Posterior vena cava (tissue), 2 donors: ENCODE measurements at regions not wholly inside any gene's neighbourhood (a gene's known extent, or its start where the extent isn't known, plus 50 kb on each side); places are given as distances from the start of the nearest gene placed in this dataset.
"Not testable (repeated sequence)": the region's sequence is repeated elsewhere in the genome, so short reads cannot be mapped to it uniquely, and the experiment has no call there.

Experiments used
- DNase-seq: peaks from one replicate; pipeline ENCODE4 v3.0.0-alpha.2; 2020; ENCODE audit warnings: low spot score
- intact Hi-C, 2 donors: fragments of 100-400 bp; cut with DNase I; formaldehyde crosslinking; loops; one replicate each; pipeline versions ENCODE4 v1.14.1 to v1.14.2; 2022 to 2023
- donor health status: DM: yes; HTN: yes; CAD: no.
- donor health status: DM: yes; HTN: yes; CAD: no.

GRCh38 chr2:145416640-145417039 is 896.7 kb upstream of the ZEB2 start:
- DNase-seq, result no peak
- intact Hi-C loops, result no loop called here

- intact Hi-C loops, result no loop called here
- DNase-seq, result no peak
Measured at GRCh38 chr2:145415151-145415550, 895.2 kb upstream of the ZEB2 start.

GRCh38 chr2:145413261-145414030 is 893.5 kb upstream of the ZEB2 start:
- DNase-seq, result no peak
- intact Hi-C loops, result no loop called here

- DNase-seq, result no peak
- intact Hi-C loops, result no loop called here
Measured at GRCh38 chr2:145412155-145412554, 892.2 kb upstream of the ZEB2 start.

- no peak for DNase-seq
- intact Hi-C loops, result no loop called here
Measured at GRCh38 chr2:145411493-145411892, 891.6 kb upstream of the ZEB2 start.

GRCh38 chr2:145410086-145410485 is 890.2 kb upstream of the ZEB2 start:
- DNase-seq, result no peak
- intact Hi-C loops, result no loop called here

- intact Hi-C loops, result loop anchor here in 1 of 2 donors (5.0 kb wide), 1 partner anchor 1193 kb away; no protein-coding TSS in a partner anchor
- no peak for DNase-seq
Measured at GRCh38 chr2:145408980-145409379, 889.1 kb upstream of the ZEB2 start.

GRCh38 chr2:145404690-145405089 is 884.8 kb upstream of the ZEB2 start:
- intact Hi-C loops, result loop anchor here in 1 of 2 donors (5.0 kb wide), 1 partner anchor 1198 kb away; no protein-coding TSS in a partner anchor
- no peak for DNase-seq

GRCh38 chr2:145402706-145403277 is 882.9 kb upstream of the ZEB2 start:
- intact Hi-C loops, result no loop called here
- no peak for DNase-seq

GRCh38 chr2:145399131-145399530 is 879.2 kb upstream of the ZEB2 start:
- DNase-seq, result no peak
- intact Hi-C loops, result no loop called here

- intact Hi-C loops, result no loop called here
- no peak for DNase-seq
Measured at GRCh38 chr2:145394181-145394580, 874.3 kb upstream of the ZEB2 start.

- DNase-seq, result no peak
- intact Hi-C loops, result no loop called here
Measured at GRCh38 chr2:145386973-145387372, 867.1 kb upstream of the ZEB2 start.

- DNase-seq, result no peak
- intact Hi-C loops, result no loop called here
Measured at GRCh38 chr2:145383961-145384360, 864.0 kb upstream of the ZEB2 start.

- DNase-seq, result no peak
- intact Hi-C loops, result no loop called here
Measured at GRCh38 chr2:145380436-145381017, 860.6 kb upstream of the ZEB2 start.

GRCh38 chr2:145379934-145380333 is 860.0 kb upstream of the ZEB2 start:
- DNase-seq, result no peak
- intact Hi-C loops, result no loop called here

- intact Hi-C loops, result no loop called here
- DNase-seq, result no peak
Measured at GRCh38 chr2:145374165-145374564, 854.2 kb upstream of the ZEB2 start.

- intact Hi-C loops, DNase-seq: not testable (repeated sequence)
Measured at GRCh38 chr2:145367334-145367733, 847.4 kb upstream of the ZEB2 start.

- intact Hi-C loops, result no loop called here
- no peak for DNase-seq
Measured at GRCh38 chr2:145366341-145366740, 846.4 kb upstream of the ZEB2 start.

- no peak for DNase-seq
- intact Hi-C loops, result no loop called here
Measured at GRCh38 chr2:145360129-145360790, 840.3 kb upstream of the ZEB2 start.

- DNase-seq, result no peak
- intact Hi-C loops, result no loop called here
Measured at GRCh38 chr2:145359561-145359960, 839.6 kb upstream of the ZEB2 start.
